NCI-H2227 treated with DMSO at 0.1 percent for 48 hours (cell line): ENCODE measurements at regions not wholly inside any gene's neighbourhood (a gene's known extent, or its start where the extent isn't known, plus 50 kb on each side); places are given as distances from the start of the nearest gene placed in this dataset.
"Not testable (repeated sequence)": the region's sequence is repeated elsewhere in the genome, so short reads cannot be mapped to it uniquely, and the experiment has no call there.

ENCODE experiments used
- DNase-seq: peaks from one replicate; lab custom pipeline; 2025; lab: John Stamatoyannopoulos, UW

DNA sequence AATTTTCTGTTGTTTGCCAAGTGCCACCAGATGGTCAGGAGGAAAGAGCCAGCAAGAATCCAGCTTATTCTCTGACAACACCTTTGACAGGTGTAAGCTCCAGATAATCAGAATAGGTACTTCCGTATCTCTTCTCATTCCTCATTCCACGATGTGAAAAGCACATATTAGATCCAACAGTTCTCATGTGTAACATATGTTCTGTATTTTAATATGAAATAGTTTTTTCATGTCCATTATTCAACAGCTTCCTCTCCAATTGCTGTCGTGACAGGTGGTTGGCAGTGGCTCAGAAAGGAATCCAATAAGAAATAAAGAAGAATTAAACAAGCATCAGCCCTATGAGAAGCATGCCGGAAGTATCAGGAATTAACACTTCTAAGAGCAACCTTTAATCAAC is 1624.7 kb downstream of the MRPL39 start:
- DNase-seq: no peak

DNA sequence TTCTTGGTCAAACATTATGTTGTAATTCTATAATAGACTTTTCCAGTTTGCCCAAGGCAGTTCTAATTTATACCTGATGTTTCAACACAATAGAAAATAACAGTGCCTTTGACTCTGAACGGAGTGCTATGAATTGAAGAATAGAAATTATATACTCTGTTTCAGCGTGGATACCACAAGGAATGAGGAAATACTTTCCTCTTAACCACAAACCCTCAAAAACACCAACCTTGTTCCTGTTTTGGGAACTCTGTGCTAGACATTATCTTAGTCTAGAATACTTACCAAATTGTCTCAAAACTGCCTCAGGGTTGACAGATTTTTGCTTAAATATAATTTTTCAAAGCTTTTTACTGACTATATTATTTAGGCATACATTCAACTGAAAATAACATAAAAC is 1629.3 kb downstream of the MRPL39 start:
- DNase-seq: no peak

DNA sequence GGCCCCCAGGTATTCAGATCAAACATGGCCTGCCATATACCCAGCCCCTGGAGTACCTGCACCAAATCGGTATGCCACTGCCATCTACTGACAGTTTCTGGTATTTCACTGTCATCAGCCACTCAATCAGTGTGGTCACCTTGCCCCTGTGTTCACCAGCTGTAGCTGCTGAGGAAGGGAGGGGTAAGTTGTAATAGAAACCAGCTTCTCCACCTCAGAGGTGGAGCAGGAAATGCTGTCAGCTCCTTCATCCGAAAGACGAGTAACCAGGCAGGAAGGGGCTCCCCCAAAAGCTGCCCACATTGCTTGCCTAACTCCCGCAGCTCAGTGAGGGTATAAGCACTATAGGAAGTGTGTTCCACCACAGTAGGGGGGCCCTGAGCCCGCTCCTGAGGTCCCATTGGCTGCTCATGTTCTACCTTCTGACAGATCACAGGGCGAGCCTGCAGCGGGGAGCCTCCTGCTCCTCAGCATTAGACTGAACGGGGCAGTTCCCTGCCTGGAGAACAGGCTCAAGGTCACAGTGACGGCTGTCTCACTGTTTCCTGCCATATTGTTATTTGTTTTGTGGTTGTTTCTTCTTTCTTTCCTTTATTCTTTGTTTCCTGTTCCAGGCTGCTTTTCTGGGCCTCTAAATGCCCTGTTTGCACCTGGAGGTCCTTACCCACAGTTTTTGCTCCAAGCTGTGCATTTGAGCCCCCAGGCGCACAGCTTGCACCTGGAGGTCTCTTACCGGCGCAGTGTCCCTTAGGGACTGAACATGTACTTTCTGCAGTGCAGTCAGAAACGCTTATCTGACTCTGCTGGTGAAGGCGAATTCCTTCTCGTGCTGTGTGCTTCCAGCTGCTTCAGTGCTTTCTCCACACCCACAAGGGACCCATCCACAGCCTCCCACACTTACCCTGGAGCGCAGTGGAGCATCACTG is 1638.3 kb downstream of the MRPL39 start:
- no peak for DNase-seq

DNA sequence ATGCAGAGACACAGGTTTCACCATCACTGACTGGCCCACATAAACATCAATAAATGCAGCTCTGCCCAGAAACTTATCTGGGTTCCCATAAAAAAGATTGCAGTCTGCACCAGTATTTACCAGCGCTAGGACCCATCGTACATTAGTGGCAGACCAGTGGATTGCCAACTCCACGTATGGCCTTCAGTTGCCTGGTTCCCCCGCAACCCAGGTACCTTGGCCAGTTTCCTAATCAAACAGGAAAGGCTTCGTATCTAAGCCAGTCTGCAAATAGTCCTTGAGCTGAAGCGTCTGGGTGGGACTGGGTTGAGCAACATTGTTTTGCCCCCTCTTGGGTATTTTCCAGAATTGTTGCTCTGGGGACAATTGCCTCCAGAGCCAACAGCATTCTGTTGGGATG is 1639.3 kb downstream of the MRPL39 start:
- DNase-seq: no peak

DNA sequence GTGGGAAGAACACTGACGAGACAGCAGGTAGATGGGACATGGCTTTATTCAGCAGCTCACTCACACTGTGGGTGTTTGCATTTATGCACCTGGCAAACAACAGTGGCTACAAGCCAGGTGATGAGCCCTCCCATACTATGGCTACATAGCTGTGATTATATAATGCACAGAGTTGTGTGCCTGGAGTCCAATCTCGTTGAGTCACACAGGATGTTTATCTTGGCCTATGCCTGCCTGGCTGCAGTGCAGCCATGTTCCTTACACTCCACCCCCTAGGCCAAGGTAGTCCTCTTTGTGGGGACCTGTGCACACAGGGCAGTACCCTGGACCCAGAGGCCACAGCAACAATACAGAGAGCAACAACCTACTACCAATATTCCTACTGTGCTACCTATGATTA is 1643.8 kb downstream of the MRPL39 start:
- DNase-seq: no peak

DNA sequence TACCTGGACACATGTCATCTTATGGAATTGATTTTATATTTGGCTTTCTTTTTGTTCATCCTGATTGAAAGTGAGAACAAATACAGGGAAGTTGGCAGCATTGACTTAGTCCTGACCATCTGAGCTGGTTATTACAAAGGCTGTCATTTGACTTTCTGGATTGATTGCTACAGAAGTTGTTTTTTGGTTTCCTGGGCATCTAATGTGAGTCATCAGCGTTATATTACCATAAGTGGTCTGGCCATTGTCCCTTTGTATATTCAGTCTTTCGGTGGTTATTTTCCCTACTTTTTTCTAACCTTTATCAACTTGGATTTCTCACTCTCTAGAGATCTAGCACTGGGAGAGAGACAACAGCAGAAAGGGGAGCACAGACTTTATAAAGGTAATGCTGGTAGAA is 1646.5 kb downstream of the MRPL39 start:
- no peak for DNase-seq

DNA sequence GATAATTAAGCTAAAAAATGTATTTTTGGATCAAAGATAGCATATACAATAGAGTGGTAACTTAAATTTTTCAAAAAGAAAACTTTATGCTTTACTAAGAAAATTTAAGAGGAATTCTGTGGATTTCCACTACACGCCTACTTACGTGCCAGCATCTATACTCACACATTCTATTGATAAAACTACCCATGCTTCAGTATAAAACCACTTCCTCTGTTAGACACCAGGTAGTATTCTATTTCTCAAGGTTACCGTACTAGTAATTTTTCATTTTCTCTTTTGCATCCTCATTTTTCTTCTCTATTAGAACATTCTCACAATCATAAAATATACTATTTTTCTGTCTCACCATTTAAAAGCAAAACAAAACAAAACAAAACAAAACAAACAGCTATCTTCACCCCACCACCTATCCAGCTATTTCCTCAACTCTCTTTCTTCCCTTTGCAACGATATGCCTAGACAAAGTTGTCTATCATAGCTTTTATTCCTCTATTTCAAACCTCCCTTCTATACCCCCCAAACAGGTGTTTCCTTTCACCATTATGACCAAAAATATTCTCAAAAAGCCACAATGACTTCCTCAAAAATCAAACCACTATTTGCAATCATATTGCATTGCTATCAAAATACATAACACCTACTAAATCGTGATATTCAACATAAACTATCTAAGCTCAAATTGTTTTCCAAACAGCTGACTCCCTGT is 1652.0 kb downstream of the MRPL39 start:
- DNase-seq: no peak

DNA sequence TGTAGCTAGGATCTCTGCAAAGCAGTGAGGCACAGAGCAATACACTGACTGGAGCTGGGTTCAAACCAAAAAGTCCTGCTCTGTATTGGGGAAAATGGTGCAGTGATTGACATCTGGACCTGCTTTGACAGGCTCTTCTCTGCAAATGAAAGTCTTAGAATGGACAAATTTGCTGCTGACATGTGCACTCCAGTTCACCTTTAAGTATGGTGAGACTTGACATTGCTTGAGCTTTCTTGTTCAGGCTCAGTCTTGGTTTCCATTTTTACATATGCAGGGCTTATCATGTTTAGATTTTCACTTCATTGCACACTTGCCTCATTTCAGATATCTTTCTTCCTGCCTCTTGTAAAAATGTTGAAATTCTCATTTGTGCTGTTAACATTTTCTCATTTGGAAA is 1655.0 kb downstream of the MRPL39 start:
- no peak for DNase-seq

DNA sequence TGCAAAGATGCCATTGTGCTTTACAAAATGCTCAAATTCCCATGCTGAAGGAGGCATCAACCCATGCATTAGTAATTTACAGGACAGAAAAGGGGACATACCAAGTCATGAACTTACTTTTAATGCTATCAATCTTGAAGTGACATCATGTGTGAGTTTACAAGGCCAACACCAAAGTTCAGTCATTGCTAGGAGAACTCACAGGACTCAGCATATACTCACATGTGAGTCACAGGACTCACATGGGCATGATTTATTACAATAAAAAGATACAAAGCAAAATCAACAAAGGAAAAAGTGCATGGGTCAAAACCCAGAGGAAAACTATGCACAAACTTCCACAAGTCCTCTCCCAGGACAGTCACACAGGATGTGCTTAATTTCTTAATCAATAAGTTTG is 1656.0 kb downstream of the MRPL39 start:
- no peak for DNase-seq

DNA sequence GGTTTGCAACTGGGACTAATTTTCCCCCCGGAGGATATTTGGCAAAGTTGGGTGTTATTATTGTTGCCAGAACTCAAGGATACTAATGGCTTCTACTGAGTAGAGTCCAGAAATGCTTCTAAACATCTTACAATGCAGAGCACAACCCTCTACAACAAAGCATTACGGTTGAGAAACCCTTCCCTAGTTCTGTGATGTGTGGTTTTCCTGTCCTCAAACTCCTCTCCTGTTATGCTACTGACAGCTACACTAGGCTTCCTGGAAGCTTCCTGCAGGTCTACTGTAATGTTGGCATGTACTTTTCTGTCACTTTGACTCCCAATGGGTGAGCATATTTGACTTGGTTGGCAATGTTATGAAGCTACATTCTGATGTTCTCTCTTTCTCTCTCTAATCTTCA is 1656.9 kb downstream of the MRPL39 start:
- no peak for DNase-seq

DNA sequence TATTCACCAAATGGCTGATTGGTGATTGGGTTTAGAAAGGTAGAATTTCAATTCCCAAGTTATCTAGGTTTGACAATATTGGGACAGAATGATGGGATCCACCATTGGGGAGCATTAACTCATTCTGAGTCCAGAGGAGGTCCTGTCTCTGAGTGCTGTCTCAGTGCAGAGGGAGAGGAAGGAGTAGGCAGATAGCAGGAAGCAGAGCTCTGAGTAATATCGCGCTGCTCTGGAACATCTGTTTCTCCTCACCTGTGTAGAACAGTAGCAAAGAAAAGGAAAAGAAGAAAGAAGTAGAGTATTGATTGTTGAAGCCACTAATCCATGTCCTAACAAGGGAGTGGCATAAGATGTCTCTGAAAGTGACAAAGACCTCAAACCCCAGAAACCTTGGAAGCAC is 1657.8 kb downstream of the MRPL39 start:
- DNase-seq: no peak

DNA sequence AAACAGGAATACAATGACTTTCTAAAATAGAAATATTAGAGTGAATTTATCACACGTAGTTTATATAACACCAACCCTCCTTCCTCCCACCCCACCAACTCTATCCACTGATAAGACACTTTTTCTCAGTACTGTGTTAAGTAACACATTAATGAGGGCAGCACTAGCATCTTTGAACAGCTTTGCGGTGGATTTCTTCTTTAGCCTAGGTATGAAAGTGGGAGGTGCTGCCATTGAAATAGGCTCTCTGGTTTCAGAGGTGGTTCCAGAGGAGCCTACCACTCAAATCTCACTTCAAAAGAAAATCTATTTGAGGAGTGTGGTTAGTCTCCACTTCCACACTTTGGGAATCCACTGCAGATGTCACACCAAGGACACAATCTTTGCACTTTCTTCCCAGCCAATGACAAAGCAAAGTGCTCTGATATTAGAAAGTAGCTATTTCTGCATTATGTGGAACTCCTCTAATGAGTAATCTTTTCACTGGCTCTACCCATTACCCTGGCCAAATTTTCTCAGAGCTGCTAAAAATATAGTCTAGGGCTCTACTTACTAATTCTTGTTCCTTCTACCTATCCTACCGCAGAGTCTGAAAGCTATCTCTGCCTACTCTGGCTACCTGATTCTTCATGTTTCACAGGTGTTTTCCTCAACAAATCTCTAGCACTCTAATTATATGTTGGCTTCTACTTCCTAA is 1667.8 kb downstream of the MRPL39 start:
- no peak for DNase-seq

DNA sequence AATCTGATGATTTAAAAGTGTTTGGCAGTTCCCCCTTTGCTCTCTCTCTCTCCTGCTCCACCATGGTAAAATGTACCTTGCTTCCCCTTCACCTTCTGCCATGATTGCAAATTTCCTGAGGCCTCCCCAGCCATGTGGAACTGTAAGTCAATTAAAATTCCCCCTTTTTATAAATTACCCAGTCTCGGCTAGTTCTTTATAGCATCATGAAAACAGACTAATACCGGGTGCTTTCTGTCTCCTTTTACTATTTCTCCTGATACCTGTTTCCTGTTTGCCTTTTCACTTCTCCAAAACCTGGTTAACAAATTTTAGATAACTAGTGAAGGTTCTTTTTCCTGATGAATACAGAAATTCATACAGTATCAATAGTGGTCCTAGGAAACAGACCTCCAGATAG is 1670.3 kb downstream of the MRPL39 start:
- DNase-seq: no peak

DNA sequence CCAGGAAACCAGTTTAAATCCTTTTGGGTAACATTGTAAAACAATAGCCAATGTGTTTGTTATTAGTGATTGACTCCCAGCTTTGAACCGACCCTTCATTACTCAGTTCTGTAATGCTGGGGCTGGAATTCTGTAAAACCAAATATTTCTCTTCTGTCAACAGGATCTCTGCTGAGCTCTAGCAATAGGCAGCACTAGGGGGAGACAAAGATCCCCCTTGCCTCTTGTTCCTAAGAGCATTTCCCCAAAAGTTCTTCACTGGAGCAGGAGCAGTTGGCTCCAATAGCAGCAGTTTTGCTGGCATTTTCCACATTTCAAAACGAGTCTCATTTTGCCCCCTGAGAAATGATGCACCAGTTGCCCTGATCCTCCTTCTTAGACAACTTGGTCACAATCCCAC is 1671.1 kb downstream of the MRPL39 start:
- no peak for DNase-seq

DNA sequence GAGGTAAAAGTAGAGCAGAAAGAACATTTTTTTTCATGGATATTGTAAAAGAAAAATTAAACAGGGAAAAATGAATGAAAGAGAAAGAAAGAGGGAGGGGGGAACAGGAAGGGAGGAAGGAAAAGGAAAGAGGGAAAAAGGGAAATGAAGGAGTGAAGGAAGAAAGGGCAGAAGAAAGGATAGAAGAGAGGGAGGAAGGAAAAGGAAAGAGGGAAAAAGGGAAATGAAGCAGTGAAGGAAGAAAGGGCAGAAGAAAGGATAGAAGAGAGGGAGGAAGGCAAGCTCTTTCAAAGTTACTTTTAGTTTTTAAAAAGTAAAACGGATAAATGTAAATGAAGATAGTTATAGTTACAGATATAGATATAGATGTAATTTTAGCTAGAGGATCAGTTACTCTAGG is 1676.7 kb downstream of the MRPL39 start:
- no peak for DNase-seq

DNA sequence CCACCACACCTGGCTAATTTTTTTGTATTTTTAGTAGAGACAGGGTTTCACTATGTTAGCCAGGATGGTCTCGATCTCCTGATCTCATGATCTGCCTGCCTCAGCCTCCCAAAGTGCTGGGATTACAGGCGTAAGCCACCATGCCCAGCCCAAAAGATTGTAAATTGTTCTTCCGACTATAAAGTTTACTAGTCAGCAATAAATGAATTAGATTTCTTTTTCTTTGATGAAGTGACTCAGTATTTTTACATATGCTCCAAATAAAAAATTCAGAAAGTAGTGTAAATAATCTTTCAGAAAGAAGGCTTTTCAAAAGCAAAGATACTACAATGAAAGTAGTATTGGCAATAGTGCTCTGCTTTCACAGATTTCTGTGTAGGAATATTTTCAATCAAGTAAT is 1680.9 kb downstream of the MRPL39 start:
- DNase-seq: not testable (repeated sequence)

DNA sequence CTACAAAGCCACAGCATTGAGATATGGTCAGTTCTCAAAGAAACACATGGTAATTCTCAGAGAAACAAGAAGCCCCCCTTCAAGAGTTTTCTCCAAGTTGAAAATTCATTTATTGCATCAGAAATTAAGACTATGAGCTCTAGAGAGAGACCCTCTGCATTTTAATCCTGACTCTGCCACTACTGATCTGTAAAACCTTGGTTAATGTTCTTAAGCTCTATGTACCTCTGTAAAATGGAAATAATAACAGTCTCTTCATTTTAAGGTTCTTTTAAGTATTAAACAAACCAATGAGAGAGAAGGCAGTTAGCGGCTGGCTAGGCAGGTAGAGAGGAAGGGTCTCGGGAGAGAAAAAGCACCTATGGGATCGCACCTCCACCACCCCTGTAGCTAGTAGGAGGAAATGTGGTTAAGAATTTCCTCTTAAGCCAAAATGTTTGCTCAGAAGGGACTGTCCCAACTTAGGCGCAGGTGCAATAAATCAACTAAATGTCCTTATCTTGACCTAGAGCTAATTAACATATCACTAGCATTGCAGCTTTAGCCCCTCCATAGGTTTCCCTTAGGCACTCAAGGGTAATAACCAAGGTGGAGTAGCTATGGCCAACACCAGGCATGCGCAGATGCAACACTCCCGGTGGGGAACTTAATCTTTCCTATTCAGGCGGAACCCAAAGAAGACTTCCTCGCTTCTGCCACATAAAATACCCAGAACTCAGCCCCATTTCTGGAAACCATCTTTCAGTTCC is 1685.4 kb downstream of the MRPL39 start:
- DNase-seq: no peak

DNA sequence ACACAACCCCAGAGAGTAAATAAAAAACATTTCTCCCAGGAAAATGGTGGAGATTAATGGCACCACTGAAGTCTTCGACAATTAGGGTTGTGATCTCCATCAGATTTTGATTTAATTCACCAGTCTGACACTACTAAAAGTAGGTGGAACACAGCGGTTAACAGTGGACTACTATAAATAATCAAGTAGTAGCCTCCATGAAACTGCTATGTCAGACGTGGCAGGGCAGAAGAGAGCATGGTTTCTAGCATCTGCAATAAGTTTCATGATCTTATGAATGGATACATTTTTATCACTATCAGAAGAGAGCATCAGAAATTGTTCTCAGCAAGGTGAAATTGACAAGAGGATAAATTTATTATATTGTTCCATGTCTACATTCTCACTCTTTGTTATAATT is 1706.6 kb downstream of the MRPL39 start:
- DNase-seq: no peak

DNA sequence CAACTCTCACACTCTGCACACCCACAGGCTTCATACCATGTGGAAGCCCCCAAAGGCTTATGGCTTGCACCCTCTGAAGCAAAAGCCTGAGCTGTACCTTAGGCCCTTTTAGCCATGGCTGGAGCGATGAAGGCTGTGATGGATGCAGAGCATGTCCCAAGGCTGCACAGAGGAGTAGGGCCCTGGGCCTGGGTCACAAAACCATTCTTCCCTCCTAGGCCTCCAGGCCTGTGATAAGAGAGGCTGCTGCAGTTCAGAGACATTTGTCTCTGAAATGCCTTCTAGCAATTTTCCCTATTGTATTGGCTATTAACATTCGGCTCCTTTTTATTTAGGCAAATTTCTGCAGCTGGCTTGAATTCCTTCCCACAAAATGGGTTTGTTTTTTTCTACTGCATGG is 1707.7 kb downstream of the MRPL39 start:
- no peak for DNase-seq

DNA sequence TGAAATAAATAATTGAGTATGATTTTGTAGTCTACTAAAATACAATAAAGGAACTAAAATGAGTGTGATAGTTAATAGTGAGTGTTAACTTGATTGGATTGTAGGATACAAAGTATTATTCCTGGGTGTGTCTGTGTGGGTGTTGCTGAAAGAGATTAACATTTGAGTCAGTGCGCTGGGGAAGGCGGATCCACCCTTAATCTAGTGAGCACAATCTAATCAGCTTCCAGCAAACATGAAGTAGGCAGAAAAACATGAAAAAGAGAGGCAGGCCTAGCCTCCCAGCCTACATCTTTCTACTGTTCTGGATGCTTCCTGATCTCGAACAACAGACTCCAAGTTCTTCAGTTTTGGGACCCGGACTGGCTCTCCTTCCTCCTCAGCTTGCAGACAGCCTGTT is 1716.6 kb downstream of the MRPL39 start:
- no peak for DNase-seq

DNA sequence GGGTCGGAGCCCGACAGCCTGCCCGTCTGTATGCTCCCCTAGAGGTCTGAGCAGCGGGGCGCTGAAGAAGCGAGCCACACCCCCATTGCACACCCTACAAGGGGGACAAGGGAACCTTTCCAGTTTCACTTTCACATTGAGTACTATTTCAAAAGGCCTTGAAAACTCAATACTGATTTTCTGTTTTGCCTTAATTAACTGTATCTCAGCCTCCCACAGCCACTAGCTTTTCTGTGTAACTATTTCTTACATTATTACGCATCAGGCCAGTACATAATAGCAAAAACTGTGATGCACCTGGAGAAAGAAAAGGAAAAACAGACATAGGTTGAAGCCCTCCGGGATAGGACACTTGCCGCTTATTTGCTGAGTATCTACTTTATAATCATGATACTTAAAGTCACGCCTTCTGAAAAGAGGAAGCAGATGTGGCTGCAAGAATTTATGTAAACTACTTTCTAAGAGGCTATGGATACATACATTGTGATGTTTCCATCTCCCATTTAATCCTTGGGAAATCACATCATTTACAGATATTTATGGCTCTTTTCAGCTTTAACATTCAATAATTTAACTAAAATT is 1719.5 kb downstream of the MRPL39 start:
- DNase-seq: no peak
